GM21381 (cell line): ENCODE measurements at regions not wholly inside any gene's neighbourhood (a gene's known extent, or its start where the extent isn't known, plus 50 kb on each side); places are given as distances from the start of the nearest gene placed in this dataset.
"Not testable (repeated sequence)": the region's sequence is repeated elsewhere in the genome, so short reads cannot be mapped to it uniquely, and the experiment has no call there.

Experiments
- ATAC-seq: cut with Tn5 transposase; IDR thresholded peaks from one replicate; pipeline ENCODE4 v1.9.1; 2021; ENCODE audit warnings: mild to moderate bottlenecking, moderate library complexity; ENCODE audit not compliant: unreplicated experiment

DNA sequence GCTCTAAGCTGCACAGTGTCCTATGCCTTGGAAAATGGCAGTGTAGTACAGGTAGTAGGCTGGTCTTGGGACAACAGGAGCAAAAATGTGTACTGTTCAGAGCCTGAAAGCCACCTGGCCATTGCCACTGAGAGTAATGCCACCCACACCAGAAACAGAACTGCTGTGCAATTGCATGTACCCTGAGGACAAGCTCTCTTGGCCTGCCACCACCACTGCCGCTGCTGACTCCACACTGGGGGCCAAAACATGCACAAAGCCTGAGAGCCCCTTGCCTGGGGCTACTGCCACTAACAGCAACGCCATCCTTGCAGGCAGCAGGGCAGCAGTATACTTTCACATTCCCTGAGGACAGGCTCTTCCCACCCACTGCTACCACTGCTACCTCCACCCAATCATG is 251.9 kb upstream of the CDH12 start:
- no peak for ATAC-seq

DNA sequence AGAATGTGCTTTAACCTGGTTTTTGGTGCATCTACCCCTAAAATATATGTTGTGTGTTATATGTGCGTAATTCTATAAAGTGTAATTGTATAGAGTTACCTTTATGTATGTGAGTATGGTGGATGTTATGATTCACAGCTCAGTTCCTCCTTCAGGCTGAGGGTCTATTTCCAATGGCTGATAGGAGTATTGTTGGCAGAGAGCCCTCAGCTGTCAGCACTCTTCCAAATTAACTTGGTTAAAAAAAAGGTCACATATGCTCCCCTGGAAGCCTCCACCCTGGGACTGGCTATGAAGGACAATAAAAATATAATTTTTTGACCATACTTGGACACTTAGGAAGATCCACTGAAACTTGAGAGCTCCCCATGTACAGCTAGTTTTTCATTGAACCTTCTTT is 250.4 kb upstream of the CDH12 start:
- ATAC-seq = no peak

DNA sequence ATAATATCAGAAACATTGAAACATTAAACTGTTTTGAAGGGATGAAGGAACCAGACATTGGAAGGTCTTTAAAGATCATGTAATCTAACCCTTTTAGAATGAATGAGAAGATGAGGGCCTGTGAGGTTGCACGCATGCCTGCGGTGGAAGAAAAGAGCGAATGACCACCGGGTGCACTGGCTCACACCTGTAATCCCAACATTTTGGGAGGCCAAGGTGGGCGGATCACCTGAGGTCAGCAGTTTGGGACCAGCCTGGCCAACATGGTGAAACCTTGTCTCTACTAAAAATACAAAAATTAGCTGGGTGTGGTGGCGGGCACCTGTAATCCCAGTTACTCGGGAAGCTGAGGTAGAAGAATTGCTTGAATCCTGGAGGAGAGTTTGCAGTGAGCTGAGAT is 242.3 kb upstream of the CDH12 start:
- not testable (repeated sequence) for ATAC-seq

DNA sequence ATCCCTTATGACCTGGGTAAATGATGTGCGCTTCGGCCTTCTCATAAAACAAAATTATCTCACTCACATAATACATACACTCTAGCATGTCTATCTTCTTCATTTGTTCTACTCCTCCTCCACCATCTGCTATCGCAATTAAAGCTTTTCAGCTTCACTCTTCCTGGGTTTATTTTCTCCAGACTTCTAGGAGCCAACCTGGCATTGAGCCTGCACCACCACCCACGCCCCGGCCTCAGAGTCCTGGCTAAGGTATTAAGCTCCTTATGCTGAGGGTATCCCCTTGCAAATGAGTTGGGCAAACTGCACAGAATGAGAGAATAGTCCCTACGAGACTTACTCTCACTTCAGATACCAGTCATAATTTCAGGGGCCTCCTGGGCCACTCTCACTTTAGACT is 236.1 kb upstream of the CDH12 start:
- no peak for ATAC-seq

DNA sequence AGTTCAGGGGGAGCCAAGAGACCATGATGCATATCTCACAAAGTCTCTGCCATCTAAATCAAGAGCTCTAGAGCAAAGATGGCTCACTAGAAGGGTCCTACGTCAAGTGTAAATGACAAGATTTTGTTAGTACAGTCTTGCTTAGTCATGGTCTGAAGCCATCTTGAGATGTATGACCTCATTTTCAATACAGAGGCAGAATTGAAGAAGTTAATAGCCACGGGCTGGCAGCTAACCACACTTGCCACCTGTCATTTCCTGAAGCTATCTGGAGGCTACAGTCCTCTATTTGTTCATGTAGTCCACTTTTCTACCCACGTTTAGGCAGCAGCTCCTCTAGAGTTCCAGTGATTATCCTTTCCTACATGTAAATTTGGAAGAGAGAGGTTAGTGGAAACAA is 231.7 kb upstream of the CDH12 start:
- no peak for ATAC-seq

DNA sequence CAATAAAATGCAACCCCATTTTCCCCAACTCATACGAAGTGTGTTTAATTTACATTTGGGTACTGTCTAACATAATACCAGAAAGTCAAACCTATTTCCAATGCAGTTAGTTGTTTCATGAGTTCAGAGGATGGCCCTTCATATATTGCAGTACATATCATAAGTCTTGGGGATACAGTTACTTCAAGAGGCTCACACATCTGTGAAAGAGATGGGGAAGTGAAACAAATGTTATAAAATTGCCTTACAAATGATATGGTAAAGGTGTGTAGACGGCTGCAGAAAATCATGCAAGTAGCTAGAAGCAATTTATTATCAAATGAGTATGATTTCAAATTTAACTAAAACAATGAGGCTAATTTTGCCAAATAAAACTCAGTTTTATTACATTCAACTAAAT is 219.0 kb upstream of the CDH12 start:
- ATAC-seq = no peak

DNA sequence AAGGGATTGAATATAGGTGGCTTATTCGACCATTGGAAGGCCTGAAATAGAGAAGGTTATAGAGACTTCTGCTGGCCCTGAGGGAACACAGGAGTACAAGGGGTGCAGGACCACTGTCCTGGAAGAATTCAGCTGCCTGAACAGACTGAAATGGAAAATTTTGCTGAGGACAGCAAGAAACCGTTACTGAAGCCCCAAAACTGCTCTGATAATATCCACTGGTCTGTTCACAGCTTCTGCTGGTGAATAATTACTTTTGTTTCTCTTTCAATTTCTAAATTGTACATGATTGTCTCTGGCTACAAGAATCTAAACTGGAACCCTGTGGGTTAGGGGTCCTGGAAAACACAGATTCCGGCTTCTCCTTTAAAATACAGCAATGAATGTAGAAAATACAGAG is 218.5 kb upstream of the CDH12 start:
- no peak for ATAC-seq

DNA sequence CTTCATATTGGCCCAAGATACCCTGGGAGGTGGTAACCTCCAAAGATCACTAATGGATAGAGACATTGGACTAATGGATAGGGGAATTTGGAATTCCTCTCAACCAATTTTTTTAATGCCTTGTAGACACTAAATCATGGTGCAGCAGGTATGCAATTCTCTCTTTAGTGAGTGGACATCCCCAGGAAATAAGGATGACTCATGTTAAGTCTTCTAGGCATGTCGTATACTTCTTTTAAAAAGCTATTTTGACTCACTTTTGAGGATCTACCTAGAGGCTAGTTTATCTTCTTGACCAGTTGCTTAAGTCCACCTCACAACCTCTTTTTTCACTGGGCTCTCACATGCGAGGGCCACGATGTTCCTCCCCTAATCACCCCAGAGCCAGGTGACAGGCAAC is 211.6 kb upstream of the CDH12 start:
- ATAC-seq = no peak

DNA sequence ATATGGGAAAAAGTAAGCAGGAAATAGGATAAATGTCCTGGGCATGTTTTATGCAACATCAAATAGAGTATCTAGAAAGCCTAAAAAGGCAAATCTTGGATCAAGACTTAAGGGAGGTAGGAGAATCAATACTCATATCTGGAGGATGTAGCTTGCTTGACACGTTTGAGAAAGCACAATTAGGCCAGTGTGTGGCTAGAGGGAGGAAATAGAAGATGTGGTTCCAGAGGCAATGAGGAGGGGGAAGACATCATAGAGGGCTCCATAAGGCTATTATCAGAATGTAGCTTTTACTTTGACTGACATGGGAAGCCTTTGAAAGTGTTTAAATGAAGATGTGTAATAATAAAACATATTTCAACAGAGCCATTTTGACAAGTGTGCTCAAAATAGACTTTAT is 200.7 kb upstream of the CDH12 start:
- ATAC-seq = no peak

DNA sequence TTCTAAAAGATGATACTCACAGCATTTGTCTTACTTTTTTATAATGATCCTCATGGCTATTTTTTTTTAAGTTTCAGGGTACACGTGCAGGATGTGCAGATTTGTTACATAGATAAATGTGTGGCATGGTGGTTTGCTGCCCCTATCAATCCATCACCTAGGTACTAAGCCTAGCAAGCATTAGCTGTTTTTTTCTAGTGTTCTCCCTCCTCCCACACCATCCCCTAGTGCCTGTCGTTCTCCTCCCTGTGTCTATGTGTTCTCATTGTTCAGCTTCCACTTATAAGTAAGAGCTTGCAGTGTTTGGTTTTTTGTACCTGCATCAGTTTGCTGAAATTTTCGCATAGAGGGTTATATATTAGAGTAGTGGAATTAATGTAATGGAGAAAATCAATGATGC is 189.1 kb upstream of the CDH12 start:
- no peak for ATAC-seq

DNA sequence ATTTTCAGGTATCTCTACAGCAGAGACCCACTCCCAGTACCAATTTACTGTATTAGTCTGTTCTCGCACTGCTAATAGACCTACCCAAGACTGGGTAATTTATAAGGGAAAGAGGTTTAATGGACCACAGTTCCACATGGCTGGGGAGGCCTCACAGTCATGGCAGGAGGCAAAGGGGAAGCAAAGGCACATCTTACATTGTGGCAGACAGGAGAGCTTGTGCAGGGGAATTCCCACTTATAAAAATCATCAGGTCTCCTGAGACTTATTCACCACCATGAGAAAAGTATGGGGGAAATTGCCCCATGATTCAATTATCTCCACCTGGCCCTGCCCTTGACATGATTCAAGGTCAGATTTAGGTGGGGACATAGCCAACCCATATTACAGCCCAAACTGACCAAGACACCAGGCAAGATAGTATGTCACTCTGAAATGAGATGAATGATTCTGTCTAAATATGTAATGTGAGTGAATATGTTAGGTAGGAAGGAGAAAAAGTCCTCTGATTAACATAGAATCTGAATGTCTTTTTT is 182.5 kb upstream of the CDH12 start:
- no peak for ATAC-seq

DNA sequence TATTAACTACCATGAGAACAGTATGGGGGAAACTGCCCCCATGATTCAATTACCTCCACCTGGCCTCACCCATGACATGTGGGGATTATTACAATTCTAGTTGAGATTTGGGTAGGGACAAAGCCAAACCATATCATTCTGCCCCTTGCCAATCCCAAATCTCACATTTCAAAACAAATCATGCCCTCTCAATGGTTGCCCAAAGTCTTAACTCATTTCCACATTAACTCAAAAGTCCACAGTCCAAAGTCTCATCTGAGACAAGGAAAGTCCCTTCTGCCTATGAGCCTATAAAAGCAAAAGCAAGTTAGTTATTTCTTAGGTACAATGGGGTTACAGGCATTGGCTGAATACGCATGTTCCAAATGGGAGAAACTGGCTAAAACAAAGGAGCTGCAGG is 180.7 kb upstream of the CDH12 start:
- ATAC-seq = no peak

DNA sequence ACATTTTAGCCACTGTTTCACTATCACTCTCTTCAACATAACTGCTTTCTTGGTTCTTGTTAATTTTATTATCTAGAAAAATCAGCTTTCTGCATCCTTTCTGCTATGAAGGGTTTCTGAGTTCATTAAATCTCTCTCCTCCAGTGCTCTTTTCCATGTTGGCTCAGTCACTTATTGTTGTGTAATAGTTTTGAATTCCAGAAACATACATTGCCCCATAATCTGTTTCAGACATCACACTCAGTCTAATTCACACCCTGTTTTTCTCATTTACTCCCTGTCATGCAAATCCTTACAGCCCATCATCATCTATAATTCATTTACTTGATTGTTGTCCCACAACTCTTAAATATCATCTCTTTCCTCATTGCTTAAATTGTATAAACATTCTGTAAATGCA is 176.1 kb upstream of the CDH12 start:
- no peak for ATAC-seq

DNA sequence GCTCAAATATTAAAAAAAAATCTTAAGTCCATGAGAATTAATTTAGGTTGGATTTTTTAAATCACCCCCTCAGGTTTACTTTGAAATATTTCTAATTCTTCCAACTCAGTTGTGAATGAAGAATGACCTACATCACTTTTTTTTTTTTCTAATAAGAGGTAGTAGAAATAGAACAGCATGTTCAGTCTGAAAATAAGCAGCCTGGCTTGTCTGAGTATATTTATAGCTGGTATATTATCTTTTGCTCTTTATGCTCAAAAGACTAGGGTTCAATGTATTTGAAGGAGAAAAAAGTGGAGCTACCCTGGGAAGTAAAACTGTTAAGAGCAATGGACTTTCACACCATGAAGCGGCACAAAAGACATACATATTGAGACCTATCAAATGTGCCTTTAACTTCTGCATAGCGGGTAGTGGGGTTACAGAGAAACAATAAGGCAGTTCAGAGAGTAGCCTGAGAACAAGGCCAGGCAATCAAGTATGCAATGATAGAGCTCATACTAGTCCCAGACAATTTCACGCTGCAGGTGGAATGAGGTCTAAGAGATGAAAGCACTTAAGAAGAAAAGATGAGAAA is 175.4 kb upstream of the CDH12 start:
- no peak for ATAC-seq

DNA sequence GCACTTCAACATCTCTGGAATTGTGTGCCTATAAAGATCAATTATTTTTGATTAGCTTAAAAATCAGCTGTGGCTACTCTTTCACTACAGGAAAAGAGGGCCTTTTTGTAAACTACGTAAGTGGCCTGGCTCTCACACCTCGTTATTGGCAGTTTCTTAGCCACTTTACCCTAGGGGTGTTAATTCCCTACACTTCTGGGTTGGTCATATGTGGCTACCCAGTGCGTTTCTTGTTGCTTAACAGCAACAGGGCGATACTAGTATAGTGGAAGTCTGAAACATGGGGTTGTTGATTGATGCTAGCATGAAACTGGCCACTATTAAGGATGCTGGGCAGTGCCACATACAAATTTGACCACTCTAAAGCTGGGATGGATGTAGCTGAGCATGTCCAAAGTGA is 174.7 kb upstream of the CDH12 start:
- ATAC-seq = no peak

DNA sequence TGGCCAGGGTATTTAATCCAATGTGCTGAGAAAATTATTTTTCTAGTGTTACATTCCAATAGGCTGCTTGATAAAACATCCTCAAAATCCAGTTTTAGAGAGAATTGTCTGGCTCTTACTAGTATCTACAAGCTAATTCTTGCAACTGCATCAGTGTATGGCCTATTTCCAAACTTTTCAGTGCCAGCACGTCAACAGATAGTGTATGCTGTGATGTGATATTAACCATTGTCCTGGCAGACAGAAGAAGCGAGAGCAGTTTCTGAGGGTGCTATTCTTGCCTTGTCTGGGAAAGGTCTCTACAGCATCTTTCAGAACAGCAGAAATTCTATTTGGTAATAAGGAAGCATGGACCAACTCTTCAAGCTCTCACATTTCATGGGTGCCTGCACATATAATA is 174.2 kb upstream of the CDH12 start:
- no peak for ATAC-seq

DNA sequence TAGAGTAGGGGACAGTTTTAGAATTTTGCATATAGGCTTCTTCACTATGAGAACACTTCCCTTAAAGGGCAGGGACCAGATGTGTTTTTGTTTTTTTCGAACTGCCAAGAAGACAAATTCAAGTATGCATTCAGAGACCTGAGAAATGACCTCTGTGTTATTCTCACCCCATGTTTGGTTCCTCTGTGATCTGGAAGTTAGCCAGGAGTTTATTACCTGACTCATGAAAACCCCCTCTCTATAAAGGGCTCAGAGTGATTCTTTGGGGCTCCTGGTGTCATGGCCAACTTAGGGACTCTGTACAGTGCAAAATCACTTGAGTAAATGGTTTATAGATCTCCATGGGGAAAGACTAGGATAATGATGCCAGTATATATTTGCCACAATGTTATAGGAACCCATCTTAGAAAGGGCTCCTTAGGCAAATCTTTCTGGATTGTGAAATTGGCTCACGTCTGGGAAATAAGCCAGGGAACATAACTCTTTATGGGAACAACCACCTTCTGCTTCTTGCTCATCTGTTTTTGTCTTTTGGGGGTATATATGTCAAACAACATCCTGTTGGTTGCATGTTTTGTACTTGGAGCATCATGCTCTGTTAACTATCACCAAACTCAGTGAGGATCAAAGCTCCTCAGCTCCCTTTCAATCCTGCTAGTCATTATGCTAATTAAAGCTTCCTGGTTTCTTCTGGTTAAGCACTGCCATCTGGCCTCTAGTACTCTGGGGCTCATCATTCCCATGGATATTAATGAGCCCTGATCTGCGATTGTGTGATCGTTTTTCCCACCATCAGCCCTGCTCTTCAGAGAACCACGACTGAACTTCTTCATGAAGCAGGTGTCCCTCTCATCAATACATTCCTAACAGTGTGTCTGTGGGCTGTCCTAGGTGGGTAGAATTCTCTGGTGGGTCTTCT is 173.4 kb upstream of the CDH12 start:
- ATAC-seq = no peak

DNA sequence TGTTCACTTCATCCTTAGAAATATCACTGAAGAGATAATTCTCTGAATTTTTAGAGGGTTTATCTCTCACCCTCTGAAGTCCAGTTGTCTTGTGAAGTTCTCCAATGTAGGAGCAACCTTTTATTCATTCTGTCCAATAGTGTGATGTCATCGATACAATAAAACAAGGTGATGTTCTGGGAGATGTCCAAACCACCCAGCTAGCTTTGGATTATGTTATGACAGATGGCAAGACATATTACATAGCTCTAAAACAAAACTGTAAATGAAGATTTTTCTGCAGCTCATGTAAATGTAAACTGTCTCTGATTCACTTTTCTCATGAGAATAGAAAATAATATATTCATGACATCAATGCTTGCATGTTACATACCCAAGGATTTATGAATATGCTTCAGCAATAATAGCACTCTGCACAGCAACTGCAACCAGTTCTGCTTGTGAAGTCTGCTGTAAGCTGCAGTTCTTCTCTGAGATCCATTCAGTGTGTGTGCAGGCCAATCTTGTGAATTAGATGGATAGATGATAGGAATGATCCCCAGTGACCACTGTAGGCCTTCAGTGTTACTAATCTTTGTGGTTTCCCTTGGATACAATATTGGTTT is 172.6 kb upstream of the CDH12 start:
- no peak for ATAC-seq

DNA sequence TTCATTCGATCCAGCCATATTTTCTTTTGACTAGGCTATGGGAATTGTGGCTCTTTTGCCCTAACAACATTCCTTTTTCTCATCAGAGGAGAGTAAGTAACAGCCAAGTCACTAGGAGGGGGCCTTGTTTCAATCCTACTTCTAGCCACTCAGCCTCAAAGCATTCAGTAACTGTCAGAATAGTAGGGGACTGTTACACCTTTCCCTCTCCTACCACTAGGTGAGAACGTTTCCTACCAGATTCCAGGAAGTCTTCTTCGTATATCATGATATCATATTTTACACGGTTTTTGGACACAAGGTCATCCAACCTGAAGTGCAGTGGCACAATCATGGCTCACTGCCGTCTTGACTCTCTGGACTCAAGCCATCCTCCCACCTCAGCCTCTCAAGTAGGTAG is 171.3 kb upstream of the CDH12 start:
- ATAC-seq = no peak

DNA sequence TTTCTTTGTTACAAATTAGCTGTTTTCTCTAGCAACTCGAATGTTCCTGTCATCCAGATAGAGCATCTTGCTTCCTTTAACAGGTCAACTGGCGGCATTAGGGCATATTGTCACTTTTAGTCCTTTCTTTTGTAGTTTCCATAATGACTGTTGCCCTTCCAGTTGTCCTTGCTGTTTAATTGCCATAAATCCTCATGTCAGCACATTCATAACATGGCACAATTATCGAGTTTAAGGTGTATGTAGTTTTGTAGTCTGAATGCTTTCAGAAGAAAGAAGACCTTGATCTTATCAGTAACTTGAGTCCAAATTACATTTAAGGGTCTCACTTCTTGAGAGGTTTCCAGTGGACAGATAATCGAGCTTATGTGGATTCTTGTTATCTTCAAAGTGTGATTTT is 161.7 kb upstream of the CDH12 start:
- ATAC-seq = no peak

DNA sequence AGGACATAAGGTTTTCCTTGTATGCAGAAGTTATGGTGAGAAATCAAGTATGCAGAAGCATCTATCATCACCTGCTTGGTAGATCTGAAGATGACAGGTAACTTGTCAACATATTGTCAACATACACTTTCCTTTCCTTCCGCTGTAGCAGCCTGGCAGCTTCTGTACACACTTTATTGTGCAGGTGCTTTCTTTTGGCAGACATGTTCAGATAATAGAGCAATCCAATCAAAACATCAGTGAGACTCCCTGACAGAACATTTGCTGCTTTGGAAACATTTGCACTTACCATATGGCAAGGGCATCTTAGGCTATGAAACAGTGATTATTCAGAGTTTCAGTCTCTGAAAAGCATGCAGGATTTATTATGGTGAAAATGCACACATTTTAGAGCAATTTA is 161.1 kb upstream of the CDH12 start:
- ATAC-seq = no peak

DNA sequence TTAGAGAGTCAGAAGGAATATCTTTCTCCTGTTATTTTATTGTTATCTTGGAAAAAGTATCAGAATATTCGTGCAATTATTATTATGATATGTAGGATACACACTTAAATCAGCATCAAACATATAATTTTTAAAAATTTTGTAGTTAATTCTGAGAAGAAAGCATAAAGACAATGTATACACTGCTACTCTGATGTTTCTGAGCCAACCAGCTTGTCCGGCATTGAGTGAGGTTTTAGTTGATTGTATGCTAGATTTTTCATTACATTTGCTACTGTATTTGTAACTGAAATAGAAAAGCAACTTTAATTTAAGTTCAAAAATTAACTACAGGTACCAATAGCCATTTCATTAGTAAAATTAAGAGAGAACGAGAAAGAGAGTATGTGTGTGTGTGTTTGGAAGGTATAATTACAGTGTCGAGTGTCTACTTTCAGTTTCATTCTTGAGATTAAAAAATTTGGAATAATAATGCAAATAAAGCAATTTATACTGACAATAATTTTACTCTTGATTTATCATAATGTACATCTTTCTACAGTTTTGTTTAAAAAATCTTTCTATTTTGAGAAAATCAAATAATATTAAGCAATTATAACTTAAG is 160.4 kb upstream of the CDH12 start:
- ATAC-seq = no peak
